GM19238 (cell line): ENCODE measurements at regions not wholly inside any gene's neighbourhood (a gene's known extent, or its start where the extent isn't known, plus 50 kb on each side); places are given as distances from the start of the nearest gene placed in this dataset.
"Not testable (repeated sequence)": the region's sequence is repeated elsewhere in the genome, so short reads cannot be mapped to it uniquely, and the experiment has no call there.

ENCODE experiments used
- DNase-seq: peaks from one replicate; pipeline ENCODE4 v3.0.0; 2011; ENCODE audit warnings: low spot score; ENCODE audit not compliant: insufficient read length

DNA sequence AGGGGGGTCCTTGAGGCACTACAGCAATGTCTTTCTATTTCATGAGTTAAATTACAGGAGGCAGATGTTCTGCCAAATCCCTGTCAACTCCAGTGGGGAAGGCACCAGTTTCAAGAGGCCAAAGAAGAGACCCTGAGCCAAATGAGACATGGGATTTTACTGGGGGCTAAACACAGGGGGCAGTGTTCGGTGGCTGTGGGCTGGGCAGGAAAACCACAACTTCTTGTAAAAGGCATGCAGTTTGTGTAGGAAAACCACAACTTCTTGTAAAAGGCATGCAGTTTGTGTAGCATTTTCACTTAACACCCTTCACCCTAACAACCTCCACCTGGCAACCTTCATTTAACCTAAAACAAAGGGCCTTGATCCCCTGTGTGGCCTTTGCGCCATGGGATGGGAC, 61.0 kb downstream of the POLR2M start:
- no peak for DNase-seq

- DNase-seq, result no peak
Measured at GRCh38 chr15:57769266-57769665, 62.8 kb downstream of the POLR2M start.

- no peak for DNase-seq
Measured at GRCh38 chr15:57770495-57770894, 64.0 kb downstream of the POLR2M start.

- DNase-seq, result no peak
Measured at GRCh38 chr15:57772223-57772957, 65.9 kb downstream of the POLR2M start.

- no peak for DNase-seq
Measured at GRCh38 chr15:57773051-57773450, 66.5 kb downstream of the POLR2M start.

GRCh38 chr15:57777003-57777402, 70.5 kb downstream of the POLR2M start:
- DNase-seq, result no peak

- DNase-seq, result no peak
Measured at GRCh38 chr15:57780471-57780870, 74.0 kb downstream of the POLR2M start.

DNA sequence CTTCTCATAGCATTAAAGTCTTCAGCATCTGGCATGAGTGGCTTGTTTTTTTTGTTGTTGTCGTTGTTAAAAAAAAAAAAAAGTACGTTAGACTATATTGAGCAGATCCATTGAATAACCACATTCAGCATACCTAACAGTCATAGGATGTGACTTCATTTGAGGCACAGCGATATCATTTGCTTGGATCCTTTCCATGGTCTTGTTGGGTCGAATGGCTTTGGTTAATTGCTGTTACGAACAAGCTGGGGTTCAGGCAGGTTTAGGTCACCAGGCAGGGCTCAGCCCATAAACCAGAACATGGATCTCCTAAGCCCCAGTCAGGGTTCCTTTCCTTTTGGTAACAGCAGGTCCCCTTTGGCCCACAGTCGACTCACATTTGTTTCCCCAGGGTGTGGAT, 76.2 kb downstream of the POLR2M start:
- no peak for DNase-seq

- no peak for DNase-seq
Measured at GRCh38 chr15:57784081-57784511, 77.6 kb downstream of the POLR2M start.

- no peak for DNase-seq
Measured at GRCh38 chr15:57785039-57785438, 78.5 kb downstream of the POLR2M start.

DNA sequence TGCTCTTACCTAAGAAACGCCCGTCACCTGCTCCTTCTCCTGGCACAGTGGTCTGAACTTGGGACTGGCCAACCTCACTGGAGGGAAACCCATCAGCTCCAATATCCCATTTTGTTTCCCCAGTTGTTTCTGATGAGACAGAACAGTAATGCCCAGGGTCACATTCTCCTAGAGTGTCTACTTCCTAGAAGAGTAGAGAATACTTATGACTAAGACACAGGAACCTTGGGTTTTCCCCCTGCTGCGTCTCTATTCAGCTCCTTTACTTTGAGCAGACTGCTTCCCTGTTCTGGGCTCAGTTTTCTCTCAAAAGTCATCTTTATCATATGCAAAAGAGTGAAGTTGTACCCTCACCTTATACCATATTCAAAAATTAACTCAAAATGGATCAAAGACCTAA, 79.4 kb downstream of the POLR2M start:
- no peak for DNase-seq

DNA sequence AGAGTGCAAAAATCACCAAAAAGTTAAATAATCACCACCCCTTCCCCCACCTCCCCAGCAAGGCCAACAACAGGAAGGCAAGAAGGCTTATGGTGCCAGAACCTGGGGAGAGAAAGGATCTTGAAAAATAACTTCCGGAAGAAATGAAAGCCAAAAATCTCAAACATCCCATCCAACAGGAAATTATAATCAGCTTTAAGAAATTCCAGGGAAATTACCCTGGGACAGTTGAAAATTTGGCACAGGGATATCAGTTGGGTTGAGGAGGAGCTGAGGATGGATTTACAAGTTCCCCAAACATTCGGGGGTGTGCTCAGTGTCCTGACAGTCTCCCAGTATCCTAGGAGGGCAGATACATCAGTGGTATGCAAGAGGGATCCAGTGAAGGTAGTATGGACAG, 82.7 kb downstream of the POLR2M start:
- no peak for DNase-seq

GRCh38 chr15:57792724-57793449, 86.4 kb downstream of the POLR2M start:
- DNase-seq, result no peak

GRCh38 chr15:57795261-57795660, 88.7 kb downstream of the POLR2M start:
- no peak for DNase-seq

GRCh38 chr15:57796146-57796545, 89.6 kb downstream of the POLR2M start:
- no peak for DNase-seq

DNA sequence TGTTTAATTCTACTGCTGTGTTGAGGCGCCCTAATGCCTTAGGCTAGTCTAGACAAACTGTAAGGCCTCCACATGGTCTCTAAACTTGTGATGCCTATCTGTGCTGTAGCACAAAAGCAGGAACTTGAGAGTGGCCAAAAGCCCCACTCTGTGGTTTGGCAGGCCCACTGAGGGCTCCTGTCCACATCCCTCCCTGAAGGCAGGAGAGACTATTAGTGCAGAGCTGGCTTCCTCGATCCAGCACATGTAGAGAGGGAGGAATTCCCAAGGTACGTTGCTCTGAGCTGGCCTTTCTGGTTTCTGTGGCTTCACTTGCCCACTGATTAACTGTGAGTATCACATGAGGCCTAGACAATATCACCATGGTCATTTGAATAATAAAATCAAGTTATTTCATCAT, 90.6 kb downstream of the POLR2M start:
- no peak for DNase-seq

DNA sequence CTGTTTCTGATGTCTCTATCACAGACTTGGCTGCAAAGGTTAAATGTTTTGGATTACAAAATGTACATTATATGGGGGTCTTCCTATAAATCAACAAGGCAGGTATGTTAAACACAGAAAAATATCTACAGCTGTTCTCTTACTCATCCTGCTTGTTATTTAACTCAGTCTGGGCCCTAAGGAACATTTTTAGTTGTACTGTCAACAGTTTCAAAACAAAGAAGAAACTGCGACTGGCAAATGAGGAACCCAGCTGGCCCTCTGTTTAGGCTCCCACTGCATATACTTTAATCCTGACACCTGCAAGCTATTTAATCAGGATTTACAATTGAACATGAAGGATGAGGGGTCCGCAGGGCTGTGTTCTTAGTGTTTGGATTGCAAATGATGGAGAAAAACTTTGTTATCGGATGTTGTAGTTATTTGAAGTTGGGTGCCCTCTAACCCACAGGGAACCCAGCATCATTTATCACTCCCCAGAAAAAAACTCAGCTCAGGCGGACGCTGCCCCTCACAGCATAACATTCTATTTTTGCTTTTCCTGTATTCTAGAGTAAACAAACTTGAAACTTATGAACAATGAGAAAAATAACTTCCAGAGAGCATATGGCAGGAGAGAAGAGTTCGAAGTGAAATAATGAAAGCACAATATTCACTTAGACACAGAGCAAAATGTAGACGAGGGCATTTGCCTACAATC, 91.2 kb downstream of the POLR2M start:
- no peak for DNase-seq

DNA sequence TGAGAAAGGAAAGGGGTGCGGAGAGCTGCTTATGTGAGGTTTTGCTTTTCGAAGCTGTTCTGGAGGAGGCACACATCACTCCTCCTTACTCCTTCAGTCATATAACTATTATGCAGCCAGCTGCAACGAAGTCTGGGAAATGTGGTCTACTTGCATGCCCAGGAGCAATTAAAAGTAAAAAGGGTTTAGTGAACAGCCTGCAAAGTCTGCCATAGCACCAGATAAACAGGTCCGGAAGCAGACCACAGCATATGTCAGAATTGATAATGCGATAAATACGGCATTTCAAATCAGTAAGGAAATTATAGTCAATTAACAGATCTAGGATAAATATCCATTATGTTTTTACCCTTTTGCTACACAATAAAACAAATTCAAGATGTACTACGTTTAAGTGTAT, 99.5 kb downstream of the POLR2M start:
- no peak for DNase-seq

GRCh38 chr15:57809285-57809684, 102.8 kb downstream of the POLR2M start:
- DNase-seq, result not testable (repeated sequence)

- DNase-seq, result no peak
Measured at GRCh38 chr15:57816599-57816998, 110.1 kb downstream of the POLR2M start.

DNA sequence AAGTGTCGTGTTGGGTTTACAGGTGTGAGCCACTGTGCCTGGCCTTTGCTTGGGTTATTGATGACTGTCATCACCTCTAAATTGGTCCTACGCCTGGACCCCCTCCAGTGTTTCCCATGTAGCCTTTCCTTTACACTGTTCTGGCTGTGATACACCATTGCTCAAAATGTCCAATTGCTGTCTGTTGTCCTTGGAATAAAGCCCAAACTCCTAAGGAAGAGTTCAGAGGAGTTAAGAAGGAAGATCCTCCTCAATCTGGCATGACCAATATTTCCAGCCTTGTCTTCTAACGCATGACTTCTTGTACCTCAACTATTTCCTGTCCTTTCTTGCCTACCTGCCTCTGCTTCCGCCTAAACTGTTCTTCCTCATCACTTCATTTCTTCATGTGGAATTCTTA, 113.1 kb downstream of the POLR2M start:
- DNase-seq, result no peak

- DNase-seq, result no peak
Measured at GRCh38 chr15:57820119-57820518, 113.6 kb downstream of the POLR2M start.
